Activated T-helper 1 cell treated with anti-CD3 and anti-CD28 coated beads, Interleukin-12 subunit alpha, Interleukin-12 subunit beta, Interleukin-2, Interleukin-4 antibody, amounts not matched to agents 30 ng/mL and 10 ng/mL and 1 ng/mL, durations not matched to agents 14 hours and 24 hours and 36 hours (primary cell): ENCODE measurements at regions not wholly inside any gene's neighbourhood (a gene's known extent, or its start where the extent isn't known, plus 50 kb on each side); places are given as distances from the start of the nearest gene placed in this dataset.

Experiments used
- DNase-seq: peaks from one replicate; pipeline ENCODE4 v3.0.0; 2021; ENCODE audit warnings: low spot score
- H3K27ac Mint-ChIP-seq: one replicate; pipeline ENCODE4 v1.8.0; 2021; ENCODE audit warnings: mild to moderate bottlenecking, mixed read lengths
- H3K27me3 Mint-ChIP-seq: one replicate; pipeline ENCODE4 v1.8.0; 2022; ENCODE audit warnings: mild to moderate bottlenecking, moderate library complexity, mixed read lengths; ENCODE audit not compliant: insufficient read depth
- H3K36me3 Mint-ChIP-seq: one replicate; pipeline ENCODE4 v1.8.0; 2021; ENCODE audit warnings: low read depth, mixed read lengths
- H3K4me1 Mint-ChIP-seq: one replicate; pipeline ENCODE4 v1.8.0; 2021; ENCODE audit warnings: low read depth, mixed read lengths
- H3K4me3 Mint-ChIP-seq: one replicate; pipeline ENCODE4 v1.8.0; 2021; ENCODE audit warnings: mild to moderate bottlenecking, moderate library complexity, mixed read lengths
- H3K9me3 Mint-ChIP-seq: one replicate; pipeline ENCODE4 v1.8.0; 2021; ENCODE audit warnings: mixed read lengths
- intact Hi-C: fragments of 100-400 bp; cut with micrococcal nuclease; formaldehyde crosslinking; loops from one replicate; pipeline ENCODE4 v1.15.1; 2024

GRCh38 chr11:98130117-98130625 is 890.6 kb upstream of the CNTN5 start:
- H3K4me3 Mint-ChIP-seq: no peak overlapping the region
- intact Hi-C loops: no loop called here
- H3K36me3 Mint-ChIP-seq: no peaks in the 10 kb centered on the region
- H3K27ac Mint-ChIP-seq: no peak overlapping the region
- no peaks in the 10 kb centered on the region for H3K27me3 Mint-ChIP-seq
- peaks cover 15% of the 10 kb centered on the region for H3K9me3 Mint-ChIP-seq
- no peak for DNase-seq
- H3K4me1 Mint-ChIP-seq: no peaks in the 10 kb centered on the region

GRCh38 chr11:98136357-98136756 is 884.4 kb upstream of the CNTN5 start:
- H3K36me3 Mint-ChIP-seq: no peaks in the 10 kb centered on the region
- no peaks in the 10 kb centered on the region for H3K4me1 Mint-ChIP-seq
- H3K27me3 Mint-ChIP-seq: no peaks in the 10 kb centered on the region
- intact Hi-C loops: no loop called here
- no peak overlapping the region for H3K27ac Mint-ChIP-seq
- no peak overlapping the region for H3K4me3 Mint-ChIP-seq
- DNase-seq: no peak
- H3K9me3 Mint-ChIP-seq: peaks cover 5% of the 10 kb centered on the region

GRCh38 chr11:98137437-98137836 is 883.3 kb upstream of the CNTN5 start:
- no peak overlapping the region for H3K4me3 Mint-ChIP-seq
- no peak for DNase-seq
- H3K9me3 Mint-ChIP-seq: peaks cover 3% of the 10 kb centered on the region
- no peaks in the 10 kb centered on the region for H3K36me3 Mint-ChIP-seq
- no peak overlapping the region for H3K27ac Mint-ChIP-seq
- H3K4me1 Mint-ChIP-seq: no peaks in the 10 kb centered on the region
- no peaks in the 10 kb centered on the region for H3K27me3 Mint-ChIP-seq
- intact Hi-C loops: no loop called here

DNA sequence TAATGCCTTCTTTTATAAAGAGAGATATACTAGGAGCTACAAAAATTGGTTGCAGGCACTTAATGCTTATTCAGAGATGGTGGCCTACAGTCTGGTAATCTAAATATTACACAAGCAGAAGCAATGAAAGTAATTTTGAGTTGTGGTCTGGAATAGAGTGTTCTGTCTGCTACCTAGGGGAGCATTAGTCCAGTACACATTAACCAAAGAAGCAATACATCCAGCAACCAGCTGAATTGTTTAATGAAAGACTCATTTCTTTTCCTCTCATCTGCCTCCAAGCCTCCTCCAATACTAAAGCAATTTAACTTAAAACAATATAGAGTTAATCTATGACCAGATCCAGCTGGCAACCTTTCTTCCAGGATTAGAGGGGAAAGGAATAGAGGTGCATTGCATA is 877.1 kb upstream of the CNTN5 start:
- H3K36me3 Mint-ChIP-seq: no peaks in the 10 kb centered on the region
- H3K27ac Mint-ChIP-seq: no peak overlapping the region
- no peak overlapping the region for H3K4me3 Mint-ChIP-seq
- DNase-seq: no peak
- no peaks in the 10 kb centered on the region for H3K4me1 Mint-ChIP-seq
- peaks cover 18% of the 10 kb centered on the region for H3K9me3 Mint-ChIP-seq
- no peaks in the 10 kb centered on the region for H3K27me3 Mint-ChIP-seq
- intact Hi-C loops: no loop called here

DNA sequence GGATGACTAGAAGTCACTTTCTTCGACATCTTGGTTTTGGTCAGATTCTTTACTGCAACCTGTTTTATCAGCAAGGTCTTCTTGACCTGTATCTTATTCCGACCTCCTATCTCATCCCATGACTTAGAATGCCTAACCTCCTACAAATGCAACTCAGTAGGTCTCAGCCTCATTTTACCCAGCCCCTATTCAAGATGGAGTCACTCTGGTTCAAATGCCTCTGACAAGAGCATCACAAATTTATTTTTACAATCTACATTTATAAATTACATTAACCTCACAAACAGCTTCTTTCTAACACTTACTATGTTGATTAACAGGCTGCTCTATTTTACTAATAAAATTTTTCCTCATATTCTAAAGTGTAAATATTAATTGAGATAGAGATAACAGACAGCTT is 867.0 kb upstream of the CNTN5 start:
- Mint-ChIP-seq H3K4me1 (no peaks in the 10 kb centered on the region), H3K27me3 (no peaks in the 10 kb centered on the region), H3K4me3 (no peak overlapping the region), H3K9me3 (peaks cover 12% of the 10 kb centered on the region), H3K36me3 (no peaks in the 10 kb centered on the region), H3K27ac (no peak overlapping the region)
- no peak for DNase-seq
- intact Hi-C loops: no loop called here

GRCh38 chr11:98155696-98156095 is 865.1 kb upstream of the CNTN5 start:
- Mint-ChIP-seq H3K4me1 (no peaks in the 10 kb centered on the region), H3K27ac (no peak overlapping the region), H3K27me3 (no peaks in the 10 kb centered on the region), H3K9me3 (peaks cover 11% of the 10 kb centered on the region), H3K4me3 (no peak overlapping the region), H3K36me3 (no peaks in the 10 kb centered on the region)
- intact Hi-C loops: no loop called here
- no peak for DNase-seq

DNA sequence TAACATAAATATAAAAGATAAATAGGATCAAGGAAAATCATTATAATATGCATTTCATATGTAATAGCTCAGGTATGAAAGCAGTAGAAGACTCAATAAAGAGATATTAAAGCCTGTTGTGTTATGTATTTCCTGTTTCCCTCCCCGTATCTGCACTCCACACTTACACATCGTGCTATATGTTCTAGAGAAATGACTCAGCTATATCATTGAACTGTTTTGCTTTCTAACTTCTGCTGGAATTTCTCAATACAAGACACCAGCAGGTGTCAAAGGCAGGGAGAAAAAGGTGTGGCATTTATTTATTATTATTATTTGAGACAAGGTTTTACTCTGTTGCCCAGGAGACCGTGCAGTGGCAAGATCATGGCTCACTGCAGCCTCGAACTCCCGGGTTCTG is 842.8 kb upstream of the CNTN5 start:
- Mint-ChIP-seq H3K27me3 (no peaks in the 10 kb centered on the region), H3K9me3 (peaks cover 11% of the 10 kb centered on the region), H3K4me1 (no peaks in the 10 kb centered on the region), H3K27ac (no peak overlapping the region), H3K36me3 (no peaks in the 10 kb centered on the region), H3K4me3 (no peak overlapping the region)
- intact Hi-C loops: no loop called here
- no peak for DNase-seq

- peaks cover 10% of the 10 kb centered on the region for H3K9me3 Mint-ChIP-seq
- H3K27ac Mint-ChIP-seq: no peak overlapping the region
- H3K4me1 Mint-ChIP-seq: no peaks in the 10 kb centered on the region
- intact Hi-C loops: no loop called here
- H3K36me3 Mint-ChIP-seq: no peaks in the 10 kb centered on the region
- H3K4me3 Mint-ChIP-seq: no peak overlapping the region
- H3K27me3 Mint-ChIP-seq: no peaks in the 10 kb centered on the region
- no peak for DNase-seq
Measured at GRCh38 chr11:98180511-98180910, 840.2 kb upstream of the CNTN5 start.

- Mint-ChIP-seq H3K27ac (no peak overlapping the region), H3K9me3 (peaks cover 6% of the 10 kb centered on the region), H3K4me3 (no peak overlapping the region), H3K36me3 (no peaks in the 10 kb centered on the region), H3K27me3 (no peaks in the 10 kb centered on the region), H3K4me1 (no peaks in the 10 kb centered on the region)
- no peak for DNase-seq
- intact Hi-C loops: no loop called here
Measured at GRCh38 chr11:98180921-98181320, 839.8 kb upstream of the CNTN5 start.

GRCh38 chr11:98183034-98183433 is 837.7 kb upstream of the CNTN5 start:
- Mint-ChIP-seq H3K4me1 (no peaks in the 10 kb centered on the region), H3K9me3 (peaks cover 10% of the 10 kb centered on the region), H3K27ac (no peak overlapping the region), H3K27me3 (no peaks in the 10 kb centered on the region), H3K4me3 (no peak overlapping the region), H3K36me3 (no peaks in the 10 kb centered on the region)
- DNase-seq: no peak
- intact Hi-C loops: no loop called here

DNA sequence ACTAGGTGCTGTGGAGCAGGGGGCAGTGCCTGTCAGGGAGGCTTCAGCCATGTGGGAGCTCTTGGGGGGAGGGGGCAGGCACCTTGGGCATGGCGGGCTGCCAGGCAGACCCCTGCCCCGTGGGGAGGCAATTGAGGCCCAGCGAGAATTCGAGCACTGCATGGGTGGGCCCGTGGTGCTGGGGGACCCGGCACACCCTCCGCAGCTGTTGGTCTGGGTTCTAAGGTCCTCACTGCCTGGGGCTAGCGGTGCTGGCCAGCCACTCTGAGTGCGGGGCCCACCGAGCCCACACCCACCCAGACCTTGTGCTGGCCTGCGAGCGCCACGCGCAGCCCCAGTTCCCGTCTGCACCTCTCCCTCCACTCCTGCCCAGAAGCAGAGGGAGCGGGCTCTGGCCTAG is 835.5 kb upstream of the CNTN5 start:
- no peak overlapping the region for H3K4me3 Mint-ChIP-seq
- no peak for DNase-seq
- intact Hi-C loops: no loop called here
- H3K27ac Mint-ChIP-seq: no peak overlapping the region
- no peaks in the 10 kb centered on the region for H3K27me3 Mint-ChIP-seq
- H3K9me3 Mint-ChIP-seq: peaks cover 10% of the 10 kb centered on the region
- H3K4me1 Mint-ChIP-seq: no peaks in the 10 kb centered on the region
- no peaks in the 10 kb centered on the region for H3K36me3 Mint-ChIP-seq

- intact Hi-C loops: no loop called here
- H3K27ac Mint-ChIP-seq: no peak overlapping the region
- H3K36me3 Mint-ChIP-seq: no peaks in the 10 kb centered on the region
Measured at GRCh38 chr11:98194611-98195010, 826.1 kb upstream of the CNTN5 start.

GRCh38 chr11:98195300-98195699 is 825.4 kb upstream of the CNTN5 start:
- intact Hi-C loops: no loop called here
- H3K4me3 Mint-ChIP-seq: no peak overlapping the region
- H3K27ac Mint-ChIP-seq: no peak overlapping the region
- no peaks in the 10 kb centered on the region for H3K9me3 Mint-ChIP-seq
- H3K27me3 Mint-ChIP-seq: no peaks in the 10 kb centered on the region
- no peak for DNase-seq
- H3K4me1 Mint-ChIP-seq: no peaks in the 10 kb centered on the region
- no peaks in the 10 kb centered on the region for H3K36me3 Mint-ChIP-seq

More at GRCh38 chr11:98194611-98195010, 826.1 kb upstream of the CNTN5 start:
- Mint-ChIP-seq H3K9me3 (no peaks in the 10 kb centered on the region), H3K27me3 (no peaks in the 10 kb centered on the region), H3K4me3 (no peak overlapping the region), H3K4me1 (no peaks in the 10 kb centered on the region)
- DNase-seq: no peak

GRCh38 chr11:98207086-98207485 is 813.7 kb upstream of the CNTN5 start:
- no peak overlapping the region for H3K27ac Mint-ChIP-seq
- H3K36me3 Mint-ChIP-seq: no peaks in the 10 kb centered on the region
- H3K27me3 Mint-ChIP-seq: no peaks in the 10 kb centered on the region
- no peaks in the 10 kb centered on the region for H3K4me1 Mint-ChIP-seq
- no peak for DNase-seq
- intact Hi-C loops: no loop called here
- peaks cover 10% of the 10 kb centered on the region for H3K9me3 Mint-ChIP-seq
- no peak overlapping the region for H3K4me3 Mint-ChIP-seq
